Chondrocyte (in vitro differentiated cells): ENCODE measurements at regions not wholly inside any gene's neighbourhood (a gene's known extent, or its start where the extent isn't known, plus 50 kb on each side); places are given as distances from the start of the nearest gene placed in this dataset.

Experiments
- DNase-seq: peaks from one replicate; pipeline ENCODE4 v3.0.0; 2021; ENCODE audit warnings: mixed read lengths, low spot score
- H3K27ac Mint-ChIP-seq: one replicate; pipeline ENCODE4 v1.8.0; 2021; ENCODE audit warnings: mild to moderate bottlenecking, moderate library complexity, mixed read lengths; ENCODE audit not compliant: unreplicated experiment
- H3K27me3 Mint-ChIP-seq: 2 replicates; pipeline ENCODE4 v1.8.0; 2021; ENCODE audit warnings: low read depth, mixed read lengths
- H3K36me3 Mint-ChIP-seq: 2 replicates; pipeline ENCODE4 v1.8.0; 2021; ENCODE audit warnings: low read depth, mixed read lengths
- H3K4me1 Mint-ChIP-seq: 2 replicates; pipeline ENCODE4 v1.8.0; 2021; ENCODE audit warnings: low read depth, mild to moderate bottlenecking, mixed read lengths
- H3K4me3 Mint-ChIP-seq: one replicate; pipeline ENCODE4 v1.8.0; 2021; ENCODE audit warnings: mild to moderate bottlenecking, moderate library complexity, mixed read lengths; ENCODE audit not compliant: unreplicated experiment
- H3K9me3 Mint-ChIP-seq: 2 replicates; pipeline ENCODE4 v1.8.0; 2021; ENCODE audit warnings: low read depth, mixed read lengths
- TF ChIP-seq, protein P1 (sequence below): fragments of 200-600 bp; sonication (generic); IDR thresholded peaks from 2 replicates; pipeline ENCODE4 v1.5.0; 2021; ENCODE audit warnings: antibody characterized with exemption, mild to moderate bottlenecking, moderate library complexity

DNA sequence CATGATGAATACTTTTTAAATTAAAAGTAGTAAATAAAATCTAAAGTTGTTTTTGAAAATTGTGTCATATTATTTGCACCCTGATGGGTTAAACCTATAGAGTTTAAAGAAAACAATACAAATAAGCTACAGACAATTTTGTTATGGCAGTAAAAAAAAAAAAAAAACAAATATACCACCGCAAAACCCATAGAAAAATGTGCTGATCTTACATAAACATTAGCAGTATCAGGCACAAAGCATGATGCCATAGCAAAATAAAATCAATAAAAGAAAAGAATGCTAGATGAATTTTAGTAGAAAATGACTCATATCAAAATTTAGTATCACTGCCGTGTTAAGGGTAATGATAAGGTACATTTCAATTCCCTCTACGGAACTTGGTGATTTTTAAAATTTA is 826.0 kb downstream of the SLITRK1 start:
- H3K4me1 Mint-ChIP-seq: no peaks in the 10 kb centered on the region
- DNase-seq: no peak
- H3K27ac Mint-ChIP-seq: no peak overlapping the region
- no peaks in the 10 kb centered on the region for H3K9me3 Mint-ChIP-seq
- TF ChIP-seq, protein P1, sequence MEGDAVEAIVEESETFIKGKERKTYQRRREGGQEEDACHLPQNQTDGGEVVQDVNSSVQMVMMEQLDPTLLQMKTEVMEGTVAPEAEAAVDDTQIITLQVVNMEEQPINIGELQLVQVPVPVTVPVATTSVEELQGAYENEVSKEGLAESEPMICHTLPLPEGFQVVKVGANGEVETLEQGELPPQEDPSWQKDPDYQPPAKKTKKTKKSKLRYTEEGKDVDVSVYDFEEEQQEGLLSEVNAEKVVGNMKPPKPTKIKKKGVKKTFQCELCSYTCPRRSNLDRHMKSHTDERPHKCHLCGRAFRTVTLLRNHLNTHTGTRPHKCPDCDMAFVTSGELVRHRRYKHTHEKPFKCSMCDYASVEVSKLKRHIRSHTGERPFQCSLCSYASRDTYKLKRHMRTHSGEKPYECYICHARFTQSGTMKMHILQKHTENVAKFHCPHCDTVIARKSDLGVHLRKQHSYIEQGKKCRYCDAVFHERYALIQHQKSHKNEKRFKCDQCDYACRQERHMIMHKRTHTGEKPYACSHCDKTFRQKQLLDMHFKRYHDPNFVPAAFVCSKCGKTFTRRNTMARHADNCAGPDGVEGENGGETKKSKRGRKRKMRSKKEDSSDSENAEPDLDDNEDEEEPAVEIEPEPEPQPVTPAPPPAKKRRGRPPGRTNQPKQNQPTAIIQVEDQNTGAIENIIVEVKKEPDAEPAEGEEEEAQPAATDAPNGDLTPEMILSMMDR: no peak
- H3K27me3 Mint-ChIP-seq: peaks cover 3% of the 10 kb centered on the region
- no peaks in the 10 kb centered on the region for H3K36me3 Mint-ChIP-seq
- H3K4me3 Mint-ChIP-seq: no peak overlapping the region

- peaks cover 3% of the 10 kb centered on the region for H3K27me3 Mint-ChIP-seq
- TF ChIP-seq, protein P1: no peak
- no peaks in the 10 kb centered on the region for H3K36me3 Mint-ChIP-seq
- H3K4me3 Mint-ChIP-seq: no peak overlapping the region
- H3K27ac Mint-ChIP-seq: no peak overlapping the region
- DNase-seq: no peak
- peaks cover 3% of the 10 kb centered on the region for H3K9me3 Mint-ChIP-seq
- H3K4me1 Mint-ChIP-seq: peaks cover 3% of the 10 kb centered on the region
These were observed 833.9 kb downstream of the SLITRK1 start for GRCh38 chr13:83048419-83048818.

DNA sequence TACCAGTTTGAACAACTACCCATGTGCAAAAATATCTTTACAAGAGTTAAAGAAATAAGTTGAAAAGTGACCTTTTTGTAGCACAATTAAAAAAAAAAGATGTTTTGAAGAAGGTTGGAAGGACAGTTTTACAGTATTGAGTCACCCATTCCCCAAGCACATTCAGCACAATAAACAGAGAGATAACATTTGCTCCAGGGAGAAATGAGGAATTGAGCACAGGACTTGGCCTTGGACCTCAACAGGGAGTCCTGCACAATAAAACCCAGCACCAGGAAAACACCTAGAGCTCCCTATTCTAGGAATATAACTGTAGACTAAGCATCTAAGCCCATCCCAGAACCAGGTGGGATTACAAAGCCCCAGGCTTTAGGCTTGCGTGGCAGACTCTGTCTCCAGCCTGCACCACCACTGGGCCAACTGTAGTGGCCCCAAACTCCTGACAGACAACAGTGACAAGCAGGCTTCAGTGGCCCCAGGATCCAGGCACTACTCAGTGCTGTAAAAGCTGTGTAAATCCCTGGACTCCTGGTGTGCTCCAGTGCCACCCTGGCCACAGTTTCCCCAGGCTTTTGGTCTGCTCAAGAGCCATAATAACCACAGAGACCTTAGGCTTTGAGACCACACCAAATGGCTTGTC is 857.2 kb downstream of the SLITRK1 start:
- TF ChIP-seq, protein P1: no peak
- DNase-seq: no peak
- H3K4me3 Mint-ChIP-seq: no peak overlapping the region
- H3K4me1 Mint-ChIP-seq: no peaks in the 10 kb centered on the region
- peaks cover 5% of the 10 kb centered on the region for H3K36me3 Mint-ChIP-seq
- peaks cover 8% of the 10 kb centered on the region for H3K9me3 Mint-ChIP-seq
- H3K27me3 Mint-ChIP-seq: no peaks in the 10 kb centered on the region
- no peak overlapping the region for H3K27ac Mint-ChIP-seq

DNA sequence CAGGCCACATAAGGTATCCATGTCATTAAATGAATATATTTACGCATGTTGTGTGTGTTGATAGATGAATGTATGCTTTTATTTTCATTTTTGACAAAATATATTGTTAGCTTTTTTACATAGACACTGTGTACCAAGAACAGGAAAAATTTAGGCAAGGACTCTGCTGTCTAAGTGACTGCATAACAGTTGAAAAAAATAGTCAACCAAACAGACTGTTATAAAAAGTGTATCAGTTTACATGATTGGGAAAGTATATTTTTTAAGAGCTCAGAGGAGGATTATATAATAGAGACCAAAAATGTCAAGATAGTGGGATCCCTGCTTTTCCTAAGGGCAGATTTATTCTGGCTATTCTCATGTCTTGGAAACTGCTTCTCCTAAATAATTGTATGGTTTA is 858.0 kb downstream of the SLITRK1 start:
- no peaks in the 10 kb centered on the region for H3K27me3 Mint-ChIP-seq
- TF ChIP-seq, protein P1: no peak
- H3K36me3 Mint-ChIP-seq: peaks cover 5% of the 10 kb centered on the region
- H3K9me3 Mint-ChIP-seq: peaks cover 8% of the 10 kb centered on the region
- no peak for DNase-seq
- no peaks in the 10 kb centered on the region for H3K4me1 Mint-ChIP-seq
- H3K4me3 Mint-ChIP-seq: no peak overlapping the region
- no peak overlapping the region for H3K27ac Mint-ChIP-seq

- Mint-ChIP-seq H3K27ac (no peak overlapping the region), H3K4me3 (no peak overlapping the region), H3K4me1 (no peaks in the 10 kb centered on the region), H3K36me3 (no peaks in the 10 kb centered on the region), H3K27me3 (no peaks in the 10 kb centered on the region), H3K9me3 (peaks cover 4% of the 10 kb centered on the region)
- DNase-seq: no peak
- TF ChIP-seq, protein P1: no peak
These were observed 862.3 kb downstream of the SLITRK1 start for GRCh38 chr13:83019986-83020385.
